Neural cell (in vitro differentiated cells): ENCODE measurements at regions not wholly inside any gene's neighbourhood (a gene's known extent, or its start where the extent isn't known, plus 50 kb on each side); places are given as distances from the start of the nearest gene placed in this dataset.

Experiments used
- H2AFZ ChIP-seq: fragments of 200-600, 300-800 bp; sonication (generic), shearing (Covaris generic); 2 replicates; pipeline ENCODE4 v1.6.0; 2014; ENCODE audit warnings: low read depth, mild to moderate bottlenecking, antibody characterized with exemption, low read length, moderate library complexity
- H3F3A ChIP-seq: fragments of 200-600 bp; shearing (Covaris generic); 2 replicates; pipeline ENCODE4 v1.6.1; 2016; ENCODE audit warnings: mild to moderate bottlenecking, moderate library complexity, mixed read lengths, antibody characterized with exemption, low read length; ENCODE audit not compliant: insufficient read depth, poor library complexity, severe bottlenecking
- H3K27ac ChIP-seq: fragments of 200-600, 300-800 bp; sonication (generic), shearing (Covaris generic); 2 replicates; pipeline ENCODE4 v1.5.1; 2014; ENCODE audit warnings: mild to moderate bottlenecking, low read length, moderate library complexity
- H3K27me3 ChIP-seq: fragments of 300-800, 200-600 bp; sonication (generic), shearing (Covaris generic); 2 replicates; pipeline ENCODE4 v1.6.0; 2014; ENCODE audit warnings: mild to moderate bottlenecking, low read depth, low read length, moderate library complexity; ENCODE audit not compliant: insufficient read depth
- H3K36me3 ChIP-seq: fragments of 300-800, 200-600 bp; sonication (generic), shearing (Covaris generic); 2 replicates; pipeline ENCODE4 v1.5.1; 2014; ENCODE audit warnings: mild to moderate bottlenecking, antibody characterized with exemption, low read length, moderate library complexity; ENCODE audit not compliant: insufficient read depth
- H3K4me2 ChIP-seq: fragments of 300-800, 200-600 bp; sonication (generic), shearing (Covaris generic); 2 replicates; pipeline ENCODE4 v1.6.0; 2014; ENCODE audit warnings: mild to moderate bottlenecking, low read length
- H3K4me3 ChIP-seq: fragments of 300-800, 200-600 bp; sonication (generic), shearing (Covaris generic); 2 replicates; pipeline ENCODE4 v1.5.1; 2014; ENCODE audit warnings: mild to moderate bottlenecking, low read length, moderate library complexity
- H3K79me2 ChIP-seq: fragments of 200-600 bp; shearing (Covaris generic); replicated peaks from 2 replicates; pipeline ENCODE4 v1.6.0; 2014; ENCODE audit warnings: mild to moderate bottlenecking, low read length, moderate library complexity; ENCODE audit not compliant: insufficient read depth
- H3K9ac ChIP-seq: fragments of 300-800, 200-600 bp; sonication (generic), shearing (Covaris generic); 2 replicates; pipeline ENCODE4 v1.6.1; 2016; ENCODE audit warnings: mild to moderate bottlenecking, low read length, mixed read lengths
- H3K9me2 ChIP-seq: fragments of 200-600 bp; shearing (Covaris generic); 2 replicates; pipeline ENCODE4 v1.6.1; 2016; ENCODE audit warnings: mild to moderate bottlenecking, low read length, mixed read lengths; ENCODE audit not compliant: insufficient read depth
- H3K9me3 ChIP-seq: fragments of 200-600, 300-800 bp; sonication (generic), shearing (Covaris generic); 2 replicates; pipeline ENCODE4 v1.6.1; 2016; ENCODE audit warnings: mild to moderate bottlenecking, mixed run types, low read length, moderate library complexity, mixed read lengths
- H4K20me1 ChIP-seq: fragments of 200-600 bp; shearing (Covaris generic); 2 replicates; pipeline ENCODE4 v1.6.1; 2016; ENCODE audit warnings: mild to moderate bottlenecking, mixed run types; ENCODE audit not compliant: insufficient read depth
- CTCF ChIP-seq: fragments of 450-650 bp; IDR thresholded peaks from 2 replicates; pipeline ENCODE4 v1.5.1; 2014; ENCODE audit warnings: antibody characterized with exemption, mild to moderate bottlenecking, moderate library complexity; ENCODE audit not compliant: poor library complexity, severe bottlenecking
- EP300 ChIP-seq: fragments of 450-650 bp; conservative IDR thresholded peaks from 2 replicates; pipeline ENCODE4 v1.6.1; 2014; ENCODE audit warnings: antibody characterized with exemption, mild to moderate bottlenecking, moderate library complexity; ENCODE audit not compliant: poor library complexity, severe bottlenecking
- EZH2 ChIP-seq: fragments of 200-600, 300-800 bp; shearing (Covaris generic), sonication (generic); IDR thresholded peaks from 2 replicates; pipeline ENCODE4 v1.6.1; 2014; ENCODE audit warnings: antibody characterized with exemption, low read length, borderline replicate concordance, mild to moderate bottlenecking; ENCODE audit not compliant: insufficient read depth, poor library complexity, severe bottlenecking
- MXI1 ChIP-seq: fragments of 450-650 bp; conservative IDR thresholded peaks from 2 replicates; pipeline ENCODE4 v1.6.1; 2014; ENCODE audit warnings: antibody characterized with exemption, mild to moderate bottlenecking; ENCODE audit not compliant: poor library complexity, severe bottlenecking
- POLR2AphosphoS5 ChIP-seq: IDR thresholded peaks from 2 replicates; pipeline ENCODE4 v1.6.1; 2012
- RAD21 ChIP-seq: fragments of 450-650 bp; conservative IDR thresholded peaks from 2 replicates; pipeline ENCODE4 v1.6.1; 2014; ENCODE audit warnings: antibody characterized with exemption, mild to moderate bottlenecking, moderate library complexity
- REST ChIP-seq: IDR thresholded peaks from 2 replicates; pipeline ENCODE4 v1.6.1; 2012; ENCODE audit warnings: borderline replicate concordance
- SMC3 ChIP-seq: fragments of 450-650 bp; conservative IDR thresholded peaks from 2 replicates; pipeline ENCODE4 v1.6.1; 2014; ENCODE audit warnings: antibody characterized with exemption, mild to moderate bottlenecking, moderate library complexity; ENCODE audit not compliant: poor library complexity
- TAF1 ChIP-seq: IDR thresholded peaks from 2 replicates; pipeline ENCODE4 v1.6.1; 2012; ENCODE audit warnings: low read depth

GRCh38 chr7:142457146-142457703, 199.4 kb upstream of the PRSS58 start:
- TF ChIP-seq RAD21, result no peak
- TF ChIP-seq POLR2AphosphoS5, result no peak
- no peak for TF ChIP-seq MXI1
- no peak for TF ChIP-seq TAF1
- no peak for TF ChIP-seq EP300
- Histone ChIP-seq H3K4me3 (no peak overlapping the region), H3K36me3 (no peaks in the 10 kb centered on the region), H4K20me1 (no peaks in the 10 kb centered on the region), H3K27me3 (no peaks in the 10 kb centered on the region), H3K27ac (no peak overlapping the region), H3K4me2 (no peak overlapping the region), H2AFZ (no peak overlapping the region), H3K9me3 (no peaks in the 10 kb centered on the region), H3F3A (no peaks in the 10 kb centered on the region), H3K79me2 (no peaks in the 10 kb centered on the region), H3K9me2 (no peaks in the 10 kb centered on the region), H3K9ac (no peak overlapping the region)

- H4K20me1 ChIP-seq, result no peaks in the 10 kb centered on the region
- TF ChIP-seq TAF1, result no peak
- no peak overlapping the region for H3K9ac ChIP-seq
- no peak overlapping the region for H3K4me3 ChIP-seq
- H3F3A ChIP-seq, result no peaks in the 10 kb centered on the region
- no peaks in the 10 kb centered on the region for H3K27me3 ChIP-seq
- H3K27ac ChIP-seq, result no peak overlapping the region
- no peaks in the 10 kb centered on the region for H3K9me3 ChIP-seq
- no peaks in the 10 kb centered on the region for H3K9me2 ChIP-seq
- no peaks in the 10 kb centered on the region for H3K79me2 ChIP-seq
- H3K4me2 ChIP-seq, result no peak overlapping the region
- H2AFZ ChIP-seq, result no peak overlapping the region
- H3K36me3 ChIP-seq, result no peaks in the 10 kb centered on the region
These were observed 197.5 kb upstream of the PRSS58 start for GRCh38 chr7:142455392-142455791.

- Histone ChIP-seq H3K27me3 (no peaks in the 10 kb centered on the region), H3K79me2 (no peaks in the 10 kb centered on the region), H3K9me3 (no peaks in the 10 kb centered on the region), H3F3A (no peaks in the 10 kb centered on the region), H3K9me2 (no peaks in the 10 kb centered on the region), H3K4me3 (no peak overlapping the region), H4K20me1 (no peaks in the 10 kb centered on the region), H2AFZ (no peak overlapping the region), H3K4me2 (no peak overlapping the region), H3K36me3 (no peaks in the 10 kb centered on the region), H3K27ac (no peak overlapping the region), H3K9ac (no peak overlapping the region)
- TF ChIP-seq CTCF (no peak), TAF1 (no peak), REST (no peak), RAD21 (no peak), EZH2 (no peak), SMC3 (no peak), POLR2AphosphoS5 (no peak), EP300 (no peak)
These were observed 197.0 kb upstream of the PRSS58 start for GRCh38 chr7:142454862-142455261.
